ENCODE measurements at regions not wholly inside any gene's neighbourhood (a gene's known extent, or its start where the extent isn't known, plus 50 kb on each side); places are given as distances from the start of the nearest gene placed in this dataset.

DNA sequence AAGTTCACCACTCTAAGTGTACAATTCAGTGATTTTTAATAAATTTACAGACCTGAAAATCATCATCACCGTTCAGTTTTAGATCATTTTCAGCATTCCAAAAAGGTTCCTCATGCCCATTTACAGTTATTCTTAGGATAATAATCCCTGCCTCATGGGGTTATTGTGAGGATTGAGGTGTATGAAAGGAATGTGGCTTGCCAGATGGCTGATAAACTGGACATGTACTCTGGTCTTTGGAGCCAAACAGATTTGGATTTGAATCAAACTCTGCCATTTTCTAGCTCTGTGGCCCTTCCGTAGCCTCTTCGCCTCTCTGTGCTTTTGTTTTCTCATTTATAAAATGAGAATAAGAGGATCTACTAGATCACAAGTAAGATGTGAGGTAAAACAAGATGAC lies 53.9 kb upstream of the GPRC5B start:
- H3K27me3 Mint-ChIP-seq = peaks cover 36% of the 10 kb centered on the region
- DNase-seq = no peak
- H3K4me3 Mint-ChIP-seq = no peak overlapping the region
- no peak for ATAC-seq
- H3K27ac Mint-ChIP-seq = no peak overlapping the region
- H3K9me3 Mint-ChIP-seq = no peaks in the 10 kb centered on the region
- H3K4me1 Mint-ChIP-seq = no peaks in the 10 kb centered on the region

GRCh38 chr16:19936441-19936840 lies 51.8 kb upstream of the GPRC5B start:
- no peaks in the 10 kb centered on the region for H3K9me3 Mint-ChIP-seq
- H3K4me3 Mint-ChIP-seq = no peak overlapping the region
- no peak for ATAC-seq
- H3K27me3 Mint-ChIP-seq = peaks cover 36% of the 10 kb centered on the region
- H3K27ac Mint-ChIP-seq = no peak overlapping the region
- no peak for DNase-seq
- H3K4me1 Mint-ChIP-seq = no peaks in the 10 kb centered on the region

DNA sequence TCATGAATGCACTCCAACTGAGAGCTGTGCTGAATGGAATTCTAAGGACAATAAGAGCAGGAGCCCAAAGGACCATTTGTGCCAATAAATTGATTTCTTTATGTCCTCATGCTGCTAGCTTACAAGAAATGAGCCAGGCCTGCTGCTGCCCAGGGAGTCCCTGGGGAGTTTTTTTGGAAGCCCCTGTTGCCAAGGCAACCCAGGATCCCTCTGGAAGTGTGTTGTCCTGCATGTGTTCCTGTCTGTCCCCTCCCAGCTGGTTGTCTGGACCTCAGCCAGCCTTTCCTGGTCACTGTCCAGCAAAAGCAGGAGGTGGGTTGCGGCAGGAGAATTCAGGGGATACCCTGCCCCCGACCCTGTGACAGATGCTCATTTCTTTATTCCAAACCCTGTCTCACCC lies 51.0 kb upstream of the GPRC5B start:
- peaks cover 32% of the 10 kb centered on the region for H3K27me3 Mint-ChIP-seq
- H3K9me3 Mint-ChIP-seq = no peaks in the 10 kb centered on the region
- no peaks in the 10 kb centered on the region for H3K4me1 Mint-ChIP-seq
- ATAC-seq = no peak
- no peak overlapping the region for H3K4me3 Mint-ChIP-seq
- H3K27ac Mint-ChIP-seq = no peak overlapping the region
- DNase-seq = no peak

Measured in stimulated activated naive CD8-positive, alpha-beta T cell treated with anti-CD3 and anti-CD28 coated beads, Interleukin-15, amount 100 ng/mL, for 72 hours (primary cell).